Fibroblast of the aortic adventitia (primary cell): ENCODE measurements at regions not wholly inside any gene's neighbourhood (a gene's known extent, or its start where the extent isn't known, plus 50 kb on each side); places are given as distances from the start of the nearest gene placed in this dataset.

ENCODE experiments used
- DNase-seq: peaks from one replicate; pipeline ENCODE4 v3.0.0-alpha.2; 2010; ENCODE audit warnings: low read depth
- H3K4me3 ChIP-seq: 2 replicates; pipeline ENCODE4 v1.5.1; 2011; ENCODE audit warnings: low read depth, mild to moderate bottlenecking, control low read depth, low read length, moderate library complexity
- TF ChIP-seq, protein P1 (sequence below): IDR thresholded peaks from 2 replicates; pipeline ENCODE4 v1.5.1; 2011; ENCODE audit warnings: mild to moderate bottlenecking, low read length, control low read depth, inconsistent platforms; ENCODE audit not compliant: insufficient read depth

DNA sequence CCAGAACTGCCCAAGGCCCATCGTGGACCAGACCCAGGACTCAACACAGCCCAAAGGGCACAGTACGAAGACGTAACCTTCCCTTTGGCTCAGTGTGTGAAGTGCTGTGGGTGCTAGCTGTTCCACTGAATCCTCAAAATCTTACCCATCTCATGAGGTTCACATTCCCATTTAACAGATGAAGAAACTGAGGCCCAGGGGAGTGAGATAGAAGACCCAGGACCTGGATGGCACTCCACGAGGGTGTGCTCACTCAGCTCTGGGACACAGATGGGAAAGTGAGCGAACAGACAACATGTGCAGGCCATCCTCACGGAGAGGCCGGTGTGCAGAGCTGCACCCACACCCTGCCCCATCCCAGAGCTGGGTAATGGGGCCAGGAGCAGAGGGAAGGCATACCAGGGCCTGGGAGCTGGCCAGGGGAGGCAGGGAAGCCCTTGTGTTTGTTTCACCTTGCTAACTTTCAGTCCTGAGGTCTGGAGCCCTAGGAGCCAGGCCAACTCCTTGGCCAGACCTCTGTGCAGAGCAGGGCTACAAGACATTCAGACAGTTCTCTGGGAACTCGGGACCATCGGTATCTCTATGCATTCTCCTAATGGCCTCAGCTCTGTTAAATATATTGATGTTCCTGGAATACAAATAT, 100.3 kb upstream of the ZMIZ1 start:
- DNase-seq, result no peak
- no peak overlapping the region for H3K4me3 ChIP-seq
- TF ChIP-seq, protein P1, sequence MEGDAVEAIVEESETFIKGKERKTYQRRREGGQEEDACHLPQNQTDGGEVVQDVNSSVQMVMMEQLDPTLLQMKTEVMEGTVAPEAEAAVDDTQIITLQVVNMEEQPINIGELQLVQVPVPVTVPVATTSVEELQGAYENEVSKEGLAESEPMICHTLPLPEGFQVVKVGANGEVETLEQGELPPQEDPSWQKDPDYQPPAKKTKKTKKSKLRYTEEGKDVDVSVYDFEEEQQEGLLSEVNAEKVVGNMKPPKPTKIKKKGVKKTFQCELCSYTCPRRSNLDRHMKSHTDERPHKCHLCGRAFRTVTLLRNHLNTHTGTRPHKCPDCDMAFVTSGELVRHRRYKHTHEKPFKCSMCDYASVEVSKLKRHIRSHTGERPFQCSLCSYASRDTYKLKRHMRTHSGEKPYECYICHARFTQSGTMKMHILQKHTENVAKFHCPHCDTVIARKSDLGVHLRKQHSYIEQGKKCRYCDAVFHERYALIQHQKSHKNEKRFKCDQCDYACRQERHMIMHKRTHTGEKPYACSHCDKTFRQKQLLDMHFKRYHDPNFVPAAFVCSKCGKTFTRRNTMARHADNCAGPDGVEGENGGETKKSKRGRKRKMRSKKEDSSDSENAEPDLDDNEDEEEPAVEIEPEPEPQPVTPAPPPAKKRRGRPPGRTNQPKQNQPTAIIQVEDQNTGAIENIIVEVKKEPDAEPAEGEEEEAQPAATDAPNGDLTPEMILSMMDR, result no peak

DNA sequence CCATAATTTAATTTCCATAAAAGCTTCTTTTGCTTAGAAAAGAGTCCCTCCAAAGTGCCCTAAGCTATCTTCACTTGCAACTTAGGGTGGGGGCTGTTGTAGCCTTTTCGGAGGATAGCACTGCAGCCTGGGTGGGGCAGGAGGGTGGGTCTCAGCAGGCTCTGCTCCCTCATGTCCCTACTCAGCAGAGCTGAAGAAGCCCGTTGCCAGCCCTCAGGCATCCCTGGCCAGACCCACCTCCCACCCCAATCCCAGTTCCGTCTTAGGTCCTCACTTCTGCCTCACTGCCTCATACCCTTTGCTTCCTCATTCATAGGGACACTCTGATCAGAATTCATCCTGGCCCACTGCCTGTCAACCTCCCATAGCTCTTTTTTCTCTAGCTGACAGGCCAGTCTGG, 99.8 kb upstream of the ZMIZ1 start:
- H3K4me3 ChIP-seq, result no peak overlapping the region
- DNase-seq, result no peak
- TF ChIP-seq, protein P1, result no peak

DNA sequence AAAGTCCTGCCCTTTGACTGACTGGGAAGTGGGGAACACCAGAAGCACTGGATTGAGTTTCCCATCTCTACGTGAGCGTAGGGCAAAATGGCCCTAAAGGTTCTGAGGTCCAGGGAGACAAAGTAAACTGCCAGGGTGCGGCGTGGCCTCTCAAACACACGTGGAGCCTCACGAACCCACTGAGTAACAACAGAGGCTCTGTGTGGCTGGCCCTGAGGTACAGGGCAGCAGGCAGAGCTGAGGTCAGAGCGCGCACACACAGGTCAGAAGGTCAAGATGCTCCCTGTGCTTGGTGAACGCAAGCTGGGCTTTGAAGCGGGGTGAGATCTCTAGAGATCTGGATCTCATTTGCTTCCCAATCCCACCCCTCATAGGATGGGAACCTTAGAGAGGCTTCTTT, 99.0 kb upstream of the ZMIZ1 start:
- TF ChIP-seq, protein P1, result no peak
- H3K4me3 ChIP-seq, result no peak overlapping the region

DNA sequence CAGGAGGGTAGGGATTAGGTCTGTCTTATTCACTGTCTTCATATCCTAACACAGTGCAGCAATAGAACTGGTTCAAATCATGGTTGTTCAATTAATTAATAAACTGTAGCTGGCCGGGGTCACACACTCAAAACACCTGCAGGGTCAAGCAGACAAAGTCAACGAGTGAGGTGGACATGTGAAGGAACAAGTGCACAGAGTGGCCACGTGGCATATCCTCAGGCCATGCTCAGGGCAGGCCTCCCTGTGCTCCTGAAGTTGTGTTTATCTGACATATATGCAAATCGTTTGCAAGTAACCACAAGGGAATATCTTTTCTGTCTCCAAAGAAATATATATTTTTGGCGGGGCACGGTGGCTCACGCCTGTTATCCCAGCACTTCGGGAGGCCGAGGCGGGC, 98.5 kb upstream of the ZMIZ1 start:
- no peak overlapping the region for H3K4me3 ChIP-seq
- TF ChIP-seq, protein P1, result no peak
- DNase-seq, result no peak

More for the DNA sequence above, 99.0 kb upstream of the ZMIZ1 start:
- DNase-seq, result no peak

DNA sequence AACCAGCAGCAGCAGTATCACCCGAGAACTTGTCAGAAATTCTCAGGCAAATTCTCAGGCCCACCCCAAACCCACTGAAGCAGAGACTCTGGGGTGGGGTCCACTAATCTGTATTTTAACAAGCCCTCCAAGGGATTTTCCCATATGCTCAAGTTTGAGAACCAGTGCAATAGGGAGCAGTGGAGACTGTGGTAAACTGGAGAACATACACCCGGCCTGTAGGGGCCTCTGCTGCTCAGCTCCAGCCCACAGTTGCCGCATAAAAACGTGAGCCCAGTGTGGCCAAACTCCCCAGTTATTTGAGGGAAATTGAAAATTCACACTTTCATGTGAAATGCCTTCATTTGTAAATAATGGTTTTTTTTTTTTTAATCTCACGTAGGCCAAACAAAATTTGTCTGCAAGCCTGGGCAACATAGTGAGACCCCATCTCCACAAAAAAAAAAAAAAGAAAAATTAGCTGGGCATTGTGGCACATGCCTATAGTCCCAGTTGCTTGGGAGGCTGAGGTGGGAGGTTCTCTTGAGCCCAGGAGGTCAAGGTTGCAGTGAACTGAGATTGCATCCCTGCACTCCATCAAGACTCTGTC, 97.6 kb upstream of the ZMIZ1 start:
- TF ChIP-seq, protein P1, result no peak
- no peak for DNase-seq
- no peak overlapping the region for H3K4me3 ChIP-seq

DNA sequence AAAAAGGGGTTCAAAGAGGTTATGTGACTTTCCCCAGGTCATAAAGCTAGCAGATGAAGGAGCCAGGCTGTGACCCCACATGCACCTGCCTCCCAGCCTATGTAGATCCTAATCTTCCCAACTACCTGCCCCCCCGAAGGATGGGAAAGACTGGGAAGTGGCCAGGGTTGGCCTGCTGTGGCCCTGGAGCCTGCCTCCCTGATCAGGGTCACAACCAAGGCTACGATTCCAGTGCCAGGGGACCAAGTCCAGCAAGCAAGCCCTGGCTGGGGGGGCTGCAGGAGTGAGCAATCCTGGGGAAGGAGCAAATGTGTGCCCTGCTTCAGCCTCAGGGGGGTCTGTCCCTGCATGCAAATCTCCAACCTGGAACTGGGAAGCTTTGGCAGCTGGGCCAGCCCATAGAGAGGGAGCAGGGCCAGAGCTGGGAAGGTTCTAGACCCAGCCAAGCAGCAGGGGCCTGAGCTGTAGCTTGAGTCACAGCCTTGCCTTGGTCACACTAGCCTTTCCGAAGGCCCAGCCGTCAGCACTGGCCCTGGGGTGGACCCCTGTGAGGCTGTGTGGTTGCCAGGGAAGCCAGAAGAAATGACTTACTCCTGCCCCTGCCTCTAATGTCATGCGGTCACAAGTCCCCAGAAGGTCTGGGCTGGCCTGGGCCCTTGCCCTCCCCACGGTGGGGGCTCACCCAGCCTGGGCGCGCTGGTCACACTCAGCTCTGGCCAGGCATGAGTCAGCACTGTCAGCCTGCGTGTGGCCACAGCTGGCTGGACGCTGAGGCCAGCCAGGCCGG, 96.4 kb upstream of the ZMIZ1 start:
- TF ChIP-seq, protein P1, result no peak
- H3K4me3 ChIP-seq, result no peak overlapping the region
- peak; percentile 76 for DNase-seq
